ENCODE measurements at regions not wholly inside any gene's neighbourhood (a gene's known extent, or its start where the extent isn't known, plus 50 kb on each side); places are given as distances from the start of the nearest gene placed in this dataset.

DNA sequence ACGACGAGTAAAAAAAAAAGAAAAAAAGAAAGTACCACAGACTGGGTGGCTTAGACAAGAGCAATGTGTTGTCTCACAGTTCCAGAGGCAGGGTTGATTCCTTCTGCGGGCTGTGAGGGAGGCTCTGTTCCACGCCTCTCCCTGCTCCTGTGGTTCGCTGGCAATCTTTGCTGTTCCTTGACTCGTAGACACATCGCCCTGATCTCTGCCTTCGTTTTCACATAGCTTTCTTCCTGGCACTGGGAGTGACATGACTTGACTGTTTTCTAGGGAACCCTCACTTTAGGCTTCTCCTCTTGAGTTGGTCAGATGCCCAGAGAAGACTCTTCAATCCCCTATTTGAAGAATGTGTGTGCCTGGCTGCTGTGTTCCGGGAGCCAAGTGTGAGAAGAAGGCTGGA lies 133.6 kb downstream of the TM2D1 start:
- TF ChIP-seq, protein P1, sequence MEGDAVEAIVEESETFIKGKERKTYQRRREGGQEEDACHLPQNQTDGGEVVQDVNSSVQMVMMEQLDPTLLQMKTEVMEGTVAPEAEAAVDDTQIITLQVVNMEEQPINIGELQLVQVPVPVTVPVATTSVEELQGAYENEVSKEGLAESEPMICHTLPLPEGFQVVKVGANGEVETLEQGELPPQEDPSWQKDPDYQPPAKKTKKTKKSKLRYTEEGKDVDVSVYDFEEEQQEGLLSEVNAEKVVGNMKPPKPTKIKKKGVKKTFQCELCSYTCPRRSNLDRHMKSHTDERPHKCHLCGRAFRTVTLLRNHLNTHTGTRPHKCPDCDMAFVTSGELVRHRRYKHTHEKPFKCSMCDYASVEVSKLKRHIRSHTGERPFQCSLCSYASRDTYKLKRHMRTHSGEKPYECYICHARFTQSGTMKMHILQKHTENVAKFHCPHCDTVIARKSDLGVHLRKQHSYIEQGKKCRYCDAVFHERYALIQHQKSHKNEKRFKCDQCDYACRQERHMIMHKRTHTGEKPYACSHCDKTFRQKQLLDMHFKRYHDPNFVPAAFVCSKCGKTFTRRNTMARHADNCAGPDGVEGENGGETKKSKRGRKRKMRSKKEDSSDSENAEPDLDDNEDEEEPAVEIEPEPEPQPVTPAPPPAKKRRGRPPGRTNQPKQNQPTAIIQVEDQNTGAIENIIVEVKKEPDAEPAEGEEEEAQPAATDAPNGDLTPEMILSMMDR (IDR thresholded peaks at IDR 0.05; ENCODE audit: insufficient read depth, low read length, poor library complexity, severe bottlenecking) = no peak
- Histone ChIP-seq H3K4me3 (replicated peaks; ENCODE audit: low read depth, low read length) (no peak overlapping the region), H3K36me3 (ENCODE audit: control insufficient read depth, insufficient read depth, low read length) (no peaks in the 10 kb centered on the region), H3K27me3 (replicated peaks; ENCODE audit: control insufficient read depth, insufficient read depth, low read length) (no peaks in the 10 kb centered on the region; the same call in 1 of the 2 replicates)
- no peak for DNase-seq (ENCODE audit: extremely low read depth, insufficient read length)

DNA sequence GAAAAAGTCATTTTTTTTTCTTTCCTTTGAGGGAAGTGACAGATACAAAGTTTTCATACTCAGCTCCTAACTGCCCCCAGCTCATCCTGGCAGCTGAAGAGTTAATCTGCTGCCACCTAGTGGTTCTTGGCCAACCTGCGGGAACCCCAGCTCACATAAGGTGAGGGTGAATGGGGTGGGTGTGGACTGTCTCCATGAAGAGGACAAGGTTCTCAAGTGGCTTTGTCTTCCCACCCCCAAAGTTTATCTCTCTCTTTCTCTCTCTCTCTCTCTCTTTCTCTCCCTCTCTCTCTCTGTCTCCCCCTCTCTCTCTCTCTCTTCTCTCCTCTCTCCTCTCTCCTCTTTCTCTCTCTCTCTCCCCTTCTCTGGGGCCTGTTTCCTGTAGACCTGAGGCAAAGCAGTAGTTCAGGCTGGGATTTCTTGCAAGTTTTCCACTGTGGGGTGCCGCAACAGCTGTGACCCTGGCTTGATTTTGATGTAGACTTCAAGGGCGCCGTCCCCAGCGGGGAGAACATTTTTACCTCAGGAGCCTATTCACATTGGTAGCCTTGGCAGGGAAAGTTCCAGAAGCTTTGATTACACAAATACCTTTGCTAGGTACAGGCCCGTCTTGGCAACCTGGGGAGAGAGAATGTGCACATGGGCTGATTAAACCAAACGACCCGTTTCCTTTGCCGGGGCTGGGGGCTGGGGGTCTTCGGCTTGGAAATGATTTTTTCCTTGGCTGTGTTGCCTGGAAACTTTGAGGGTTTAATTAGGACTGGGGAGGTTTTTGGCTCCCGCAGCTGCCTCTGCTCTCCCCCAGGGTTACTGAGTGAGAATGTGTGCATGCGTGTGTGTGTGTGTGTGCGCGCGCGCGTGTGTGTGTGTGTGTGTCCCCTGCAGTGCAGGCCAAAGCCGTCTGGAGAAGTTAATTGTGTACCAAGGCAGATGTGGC lies 135.9 kb downstream of the TM2D1 start:
- DNase-seq (ENCODE audit: extremely low read depth, insufficient read length) = peak; percentile 9

DNA sequence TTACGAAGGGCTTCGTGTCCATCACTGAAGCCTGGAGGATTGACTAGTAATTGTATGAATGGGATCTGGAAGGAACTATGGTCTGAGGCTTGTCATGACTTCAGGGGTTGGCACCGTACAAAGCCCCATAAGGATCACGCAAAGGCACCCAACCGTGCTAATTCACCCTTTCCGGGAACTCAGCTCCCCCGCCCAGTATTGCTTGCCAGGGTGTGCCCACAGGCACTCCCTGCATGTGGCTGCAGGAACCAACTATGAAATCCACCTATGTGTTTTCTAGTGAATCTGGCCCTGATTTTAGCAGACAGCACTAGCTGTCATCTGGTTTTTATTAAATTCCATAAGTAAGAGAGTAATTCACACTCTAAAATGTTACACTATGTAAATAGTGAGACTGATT lies 139.2 kb downstream of the TM2D1 start:
- Histone ChIP-seq H3K4me3 (replicated peaks; ENCODE audit: low read depth, low read length) (no peak overlapping the region), H3K27me3 (replicated peaks; ENCODE audit: control insufficient read depth, insufficient read depth, low read length) (no peaks in the 10 kb centered on the region; the same call in 1 of the 2 replicates), H3K36me3 (ENCODE audit: control insufficient read depth, insufficient read depth, low read length) (no peaks in the 10 kb centered on the region)
- TF ChIP-seq, protein P1 (IDR thresholded peaks at IDR 0.05; ENCODE audit: insufficient read depth, low read length, poor library complexity, severe bottlenecking) = no peak
- DNase-seq (ENCODE audit: extremely low read depth, insufficient read length) = no peak

More for the DNA sequence above, 135.9 kb downstream of the TM2D1 start:
- H3K4me3 ChIP-seq (replicated peaks; ENCODE audit: low read depth, low read length) = no peak overlapping the region
- no peaks in the 10 kb centered on the region for H3K36me3 ChIP-seq (ENCODE audit: control insufficient read depth, insufficient read depth, low read length)
- no peaks in the 10 kb centered on the region; the same call in 1 of the 2 replicates for H3K27me3 ChIP-seq (replicated peaks; ENCODE audit: control insufficient read depth, insufficient read depth, low read length)
- TF ChIP-seq, protein P1 (IDR thresholded peaks at IDR 0.05; ENCODE audit: insufficient read depth, low read length, poor library complexity, severe bottlenecking) = peak; percentile 96

DNA sequence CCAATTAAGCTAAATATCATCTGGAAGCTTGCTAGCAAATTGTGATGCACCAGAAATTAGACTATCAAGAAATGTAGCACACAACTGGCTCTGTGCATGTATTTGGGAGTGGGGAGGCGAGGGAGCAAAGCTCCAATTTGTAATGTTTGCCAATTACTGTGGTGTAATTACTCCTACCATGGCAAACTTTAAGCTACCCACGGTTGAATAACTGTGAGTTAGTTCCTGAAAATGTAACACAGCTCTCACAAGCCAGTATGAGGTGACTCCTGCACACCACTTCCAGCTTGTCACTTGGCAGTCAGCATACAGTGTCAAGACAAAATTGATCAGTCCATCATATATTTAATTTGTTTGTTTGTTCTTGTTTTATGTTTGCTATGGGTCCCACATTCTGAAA lies 141.2 kb downstream of the TM2D1 start:
- TF ChIP-seq, protein P1 (IDR thresholded peaks at IDR 0.05; ENCODE audit: insufficient read depth, low read length, poor library complexity, severe bottlenecking) = no peak
- H3K36me3 ChIP-seq (ENCODE audit: control insufficient read depth, insufficient read depth, low read length) = no peaks in the 10 kb centered on the region
- H3K4me3 ChIP-seq (replicated peaks; ENCODE audit: low read depth, low read length) = no peak overlapping the region
- DNase-seq (ENCODE audit: extremely low read depth, insufficient read length) = no peak
- H3K27me3 ChIP-seq (replicated peaks; ENCODE audit: control insufficient read depth, insufficient read depth, low read length) = no peaks in the 10 kb centered on the region; the same call in 1 of the 2 replicates

DNA sequence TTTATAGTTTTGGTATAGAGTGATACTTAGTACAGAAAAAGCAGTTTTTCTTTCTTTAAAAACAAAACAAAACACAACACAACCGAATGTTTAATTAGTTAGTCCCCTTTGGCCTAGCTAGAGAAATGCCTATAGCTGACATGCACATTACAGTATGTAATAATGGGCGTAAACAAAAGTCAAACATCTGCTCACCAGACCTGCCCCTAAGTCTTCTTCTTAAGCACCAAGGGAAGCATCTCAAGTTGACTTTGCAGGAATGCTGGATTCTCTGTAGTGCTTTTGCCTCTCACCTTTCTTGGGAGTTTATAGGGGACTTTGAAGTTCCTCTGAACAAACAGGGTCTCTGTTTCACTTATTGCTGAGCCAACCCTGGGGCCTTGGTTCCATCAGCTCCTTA lies 143.7 kb downstream of the TM2D1 start:
- TF ChIP-seq, protein P1 (IDR thresholded peaks at IDR 0.05; ENCODE audit: insufficient read depth, low read length, poor library complexity, severe bottlenecking) = no peak
- no peaks in the 10 kb centered on the region for H3K36me3 ChIP-seq (ENCODE audit: control insufficient read depth, insufficient read depth, low read length)
- no peak for DNase-seq (ENCODE audit: extremely low read depth, insufficient read length)
- no peak overlapping the region for H3K4me3 ChIP-seq (replicated peaks; ENCODE audit: low read depth, low read length)
- no peaks in the 10 kb centered on the region for H3K27me3 ChIP-seq (replicated peaks; ENCODE audit: control insufficient read depth, insufficient read depth, low read length)
